ENCODE measurements at regions not wholly inside any gene's neighbourhood (a gene's known extent, or its start where the extent isn't known, plus 50 kb on each side); places are given as distances from the start of the nearest gene placed in this dataset.

DNA sequence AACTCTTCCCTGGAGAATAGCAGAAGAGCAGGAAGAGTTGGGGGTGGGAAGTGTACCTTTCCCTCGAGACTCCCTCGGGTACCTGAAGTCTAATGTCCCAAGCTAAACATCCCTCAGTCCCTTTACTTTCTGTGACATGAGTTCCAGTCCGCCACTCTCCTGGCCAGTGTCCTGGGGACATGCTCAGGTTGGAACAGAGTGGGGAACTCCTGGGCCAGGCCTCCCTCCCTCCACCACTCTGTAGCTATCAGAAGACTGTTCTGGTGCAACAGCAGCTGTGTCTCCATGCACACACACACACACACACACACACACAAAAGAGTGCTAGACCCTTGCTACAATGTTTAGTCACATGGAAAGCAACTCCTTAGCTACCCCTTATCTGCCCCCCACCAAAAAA is 155.0 kb upstream of the HES1 start (continued):
- TF ChIP-seq ZIC2 (tag by site-specific recombination; IDR thresholded peaks at IDR 0.05) (no peak), IKZF3 (tag by site-specific recombination; IDR thresholded peaks at IDR 0.05) (no peak), ZNF629 (tag by site-specific recombination; IDR thresholded peaks at IDR 0.05) (no peak), GFI1B (tag by site-specific recombination; IDR thresholded peaks at IDR 0.05) (no peak), ZNF785 (tag by site-specific recombination; IDR thresholded peaks at IDR 0.05) (no peak)
- TF ChIP-seq, protein P1, sequence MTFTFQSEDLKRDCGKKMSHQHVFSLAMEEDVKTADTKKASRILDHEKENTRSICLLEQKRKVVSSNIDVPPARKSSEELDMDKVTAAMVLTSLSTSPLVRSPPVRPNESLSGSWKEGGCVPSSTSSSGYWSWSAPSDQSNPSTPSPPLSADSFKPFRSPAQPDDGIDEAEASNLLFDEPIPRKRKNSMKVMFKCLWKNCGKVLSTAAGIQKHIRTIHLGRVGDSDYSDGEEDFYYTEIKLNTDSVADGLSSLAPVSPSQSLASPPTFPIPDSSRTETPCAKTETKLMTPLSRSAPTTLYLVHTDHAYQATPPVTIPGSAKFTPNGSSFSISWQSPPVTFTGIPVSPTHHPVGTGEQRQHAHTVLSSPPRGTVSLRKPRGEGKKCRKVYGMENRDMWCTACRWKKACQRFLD (tag by site-specific recombination; IDR thresholded peaks at IDR 0.05) = no peak

DNA sequence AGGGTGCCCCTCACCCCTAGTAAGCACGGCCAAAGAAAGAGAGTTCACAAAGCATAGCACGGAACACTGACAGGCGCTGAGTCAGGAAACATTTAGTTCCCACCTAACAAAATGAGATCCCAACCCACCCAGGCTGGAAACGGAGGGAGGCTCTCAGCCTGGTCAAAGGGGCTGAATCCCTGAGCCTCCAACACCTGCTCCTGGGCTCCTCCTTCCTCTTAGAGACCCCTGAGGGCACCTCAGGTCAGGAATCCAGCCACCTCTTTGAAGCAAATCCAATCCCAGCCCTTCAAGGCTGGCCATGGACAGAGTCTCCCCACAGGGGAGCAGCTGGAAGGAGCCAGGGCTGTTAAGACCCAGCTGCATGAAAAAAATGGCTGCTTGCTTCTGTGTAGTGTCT is 154.4 kb upstream of the HES1 start:
- ChIA-PET POLR2A (no interaction called here), CTCF (no interaction called here)
- no peaks in the 10 kb centered on the region for H3K9me3 ChIP-seq (ENCODE audit: control insufficient read depth, insufficient read depth, low read depth, low read length)
- H3K27ac ChIP-seq (ENCODE audit: extremely low read depth, low read depth, low read length) = no peak overlapping the region
- no peaks in the 10 kb centered on the region for H3K4me1 ChIP-seq (ENCODE audit: control insufficient read depth, insufficient read depth, low read length)
- TF ChIP-seq YY1 (tag by site-specific recombination; IDR thresholded peaks at IDR 0.05) (no peak), ZNF48 (tag by site-specific recombination; IDR thresholded peaks at IDR 0.05) (no peak), SCRT2 (tag by site-specific recombination; IDR thresholded peaks at IDR 0.05) (no peak), ZNF600 (tag by site-specific recombination; IDR thresholded peaks at IDR 0.05) (no peak), ZNF169 (tag by site-specific recombination; IDR thresholded peaks at IDR 0.05) (no peak), SETDB1 (IDR thresholded peaks at IDR 0.05; ENCODE audit: insufficient read length, low read length) (no peak), ZNF202 (tag by site-specific recombination; IDR thresholded peaks at IDR 0.05; ENCODE audit: borderline replicate concordance) (no peak), ZNF521 (tag by site-specific recombination; IDR thresholded peaks at IDR 0.05) (no peak), ZNF2 (tag by site-specific recombination; IDR thresholded peaks at IDR 0.05) (no peak), ZNF146 (tag by site-specific recombination; IDR thresholded peaks at IDR 0.05) (no peak), ZNF423 (tag by site-specific recombination; IDR thresholded peaks at IDR 0.05) (no peak), ZNF548 (tag by site-specific recombination; IDR thresholded peaks at IDR 0.05) (no peak), ZNF266 (tag by site-specific recombination; IDR thresholded peaks at IDR 0.05; ENCODE audit: low read depth) (no peak), MEIS1 (CRISPR knock-in tag; IDR thresholded peaks at IDR 0.05; ENCODE audit: borderline replicate concordance) (no peak)
- TF ChIP-seq, protein P2, sequence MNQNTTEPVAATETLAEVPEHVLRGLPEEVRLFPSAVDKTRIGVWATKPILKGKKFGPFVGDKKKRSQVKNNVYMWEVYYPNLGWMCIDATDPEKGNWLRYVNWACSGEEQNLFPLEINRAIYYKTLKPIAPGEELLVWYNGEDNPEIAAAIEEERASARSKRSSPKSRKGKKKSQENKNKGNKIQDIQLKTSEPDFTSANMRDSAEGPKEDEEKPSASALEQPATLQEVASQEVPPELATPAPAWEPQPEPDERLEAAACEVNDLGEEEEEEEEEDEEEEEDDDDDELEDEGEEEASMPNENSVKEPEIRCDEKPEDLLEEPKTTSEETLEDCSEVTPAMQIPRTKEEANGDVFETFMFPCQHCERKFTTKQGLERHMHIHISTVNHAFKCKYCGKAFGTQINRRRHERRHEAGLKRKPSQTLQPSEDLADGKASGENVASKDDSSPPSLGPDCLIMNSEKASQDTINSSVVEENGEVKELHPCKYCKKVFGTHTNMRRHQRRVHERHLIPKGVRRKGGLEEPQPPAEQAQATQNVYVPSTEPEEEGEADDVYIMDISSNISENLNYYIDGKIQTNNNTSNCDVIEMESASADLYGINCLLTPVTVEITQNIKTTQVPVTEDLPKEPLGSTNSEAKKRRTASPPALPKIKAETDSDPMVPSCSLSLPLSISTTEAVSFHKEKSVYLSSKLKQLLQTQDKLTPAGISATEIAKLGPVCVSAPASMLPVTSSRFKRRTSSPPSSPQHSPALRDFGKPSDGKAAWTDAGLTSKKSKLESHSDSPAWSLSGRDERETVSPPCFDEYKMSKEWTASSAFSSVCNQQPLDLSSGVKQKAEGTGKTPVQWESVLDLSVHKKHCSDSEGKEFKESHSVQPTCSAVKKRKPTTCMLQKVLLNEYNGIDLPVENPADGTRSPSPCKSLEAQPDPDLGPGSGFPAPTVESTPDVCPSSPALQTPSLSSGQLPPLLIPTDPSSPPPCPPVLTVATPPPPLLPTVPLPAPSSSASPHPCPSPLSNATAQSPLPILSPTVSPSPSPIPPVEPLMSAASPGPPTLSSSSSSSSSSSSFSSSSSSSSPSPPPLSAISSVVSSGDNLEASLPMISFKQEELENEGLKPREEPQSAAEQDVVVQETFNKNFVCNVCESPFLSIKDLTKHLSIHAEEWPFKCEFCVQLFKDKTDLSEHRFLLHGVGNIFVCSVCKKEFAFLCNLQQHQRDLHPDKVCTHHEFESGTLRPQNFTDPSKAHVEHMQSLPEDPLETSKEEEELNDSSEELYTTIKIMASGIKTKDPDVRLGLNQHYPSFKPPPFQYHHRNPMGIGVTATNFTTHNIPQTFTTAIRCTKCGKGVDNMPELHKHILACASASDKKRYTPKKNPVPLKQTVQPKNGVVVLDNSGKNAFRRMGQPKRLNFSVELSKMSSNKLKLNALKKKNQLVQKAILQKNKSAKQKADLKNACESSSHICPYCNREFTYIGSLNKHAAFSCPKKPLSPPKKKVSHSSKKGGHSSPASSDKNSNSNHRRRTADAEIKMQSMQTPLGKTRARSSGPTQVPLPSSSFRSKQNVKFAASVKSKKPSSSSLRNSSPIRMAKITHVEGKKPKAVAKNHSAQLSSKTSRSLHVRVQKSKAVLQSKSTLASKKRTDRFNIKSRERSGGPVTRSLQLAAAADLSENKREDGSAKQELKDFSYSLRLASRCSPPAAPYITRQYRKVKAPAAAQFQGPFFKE (tag by site-specific recombination; IDR thresholded peaks at IDR 0.05; ENCODE audit: borderline replicate concordance) = no peak
- no peak overlapping the region for H3K4me3 ChIP-seq (ENCODE audit: low read depth, low read length)
- H3K36me3 ChIP-seq (ENCODE audit: control insufficient read depth in 2 of 2, insufficient read depth in 1 of 2, low read length in 2 of 2) = no peaks in the 10 kb centered on the region

Data from HEK293 (cell line).